Endothelial cell of umbilical vein (primary cell): ENCODE measurements at regions not wholly inside any gene's neighbourhood (a gene's known extent, or its start where the extent isn't known, plus 50 kb on each side); places are given as distances from the start of the nearest gene placed in this dataset.

ENCODE experiments used
- BruUV-seq: library from RNA; stranded (reverse); fragments of 400-500 nt; replicated peaks from 2 replicates; lab custom pipeline; 2021; lab: Mats Ljungman, UMichigan
- CTCF ChIA-PET: fragments of 300-600, 350-600 bp; sonication (Branson Sonifier 250); formaldehyde crosslinking; loops from one replicate; lab custom pipeline; 2021; ENCODE audit warnings: antibody characterized with exemption, inconsistent platforms; lab: Charles Lee
- POLR2A ChIA-PET: fragments of 300-600, 350-600 bp; sonication (Branson Sonifier 250); formaldehyde crosslinking; loops from one replicate; lab custom pipeline; 2021; ENCODE audit warnings: antibody characterized with exemption, inconsistent platforms; lab: Charles Lee
- DNase-seq: peaks from one replicate; pipeline ENCODE4 v3.0.0-alpha.2; 2011; ENCODE audit warnings: low read depth, low spot score
- FAIRE-seq: peaks from 2 replicates; lab custom pipeline; 2011; peaks lifted over from hg19 to GRCh38; lab: Jason Lieb, UNC
- H2AFZ ChIP-seq: 2 replicates; pipeline ENCODE4 v1.6.0; 2012; ENCODE audit warnings: low read depth, low read length, control low read depth, inconsistent platforms
- H3K27ac ChIP-seq: 2 replicates; pipeline ENCODE4 v1.5.1; 2011; ENCODE audit warnings: low read depth, mild to moderate bottlenecking, control low read depth, low read length, moderate library complexity; ENCODE audit not compliant: insufficient read depth
- H3K27me3 ChIP-seq, 2 experiments: 2 replicates each; pipeline versions ENCODE4 v1.6.0 to v1.6.1; 2011; ENCODE audit warnings: low read length in 2 of 2, mixed read lengths in 1 of 2; ENCODE audit not compliant: control insufficient read depth in 2 of 2, insufficient read depth in 2 of 2
- H3K36me3 ChIP-seq, 2 experiments: 2 replicates in 1 of 2; 3 replicates in 1 of 2; pipeline ENCODE4 v1.5.1; 2011; ENCODE audit warnings: low read length in 2 of 2, mild to moderate bottlenecking in 1 of 2, moderate library complexity in 1 of 2; ENCODE audit not compliant: control insufficient read depth in 2 of 2, insufficient read depth in 2 of 2; ENCODE audit errors: extremely low read depth in 1 of 2
- H3K4me1 ChIP-seq: 3 replicates; pipeline ENCODE4 v1.5.1; 2011; ENCODE audit warnings: mild to moderate bottlenecking, low read length; ENCODE audit not compliant: control insufficient read depth, insufficient read depth; ENCODE audit errors: extremely low read depth
- H3K4me2 ChIP-seq: 2 replicates; pipeline ENCODE4 v1.6.1; 2011; ENCODE audit warnings: low read length, control low read depth, mixed read lengths; ENCODE audit not compliant: insufficient read depth
- H3K4me3 ChIP-seq, 3 experiments: fragments of 200-600 bp in 1 of 3; sonication (generic), shearing (Covaris generic) in 1 of 3; replicated peaks in 1 of 3; 2 replicates each; pipeline ENCODE4 v1.5.1; 2011 to 2016; ENCODE audit warnings: control low read depth in 3 of 3, low read length in 3 of 3, mild to moderate bottlenecking in 2 of 3, inconsistent platforms in 1 of 3, low read depth in 1 of 3, moderate library complexity in 1 of 3; ENCODE audit not compliant: insufficient read depth in 1 of 3
- H3K79me2 ChIP-seq: 2 replicates; pipeline ENCODE4 v1.6.0; 2012; ENCODE audit warnings: low read length, inconsistent platforms; ENCODE audit not compliant: control insufficient read depth, insufficient read depth
- H3K9ac ChIP-seq: replicated peaks from 2 replicates; pipeline ENCODE3; 2011; ENCODE audit warnings: low read length, control low read depth; ENCODE audit not compliant: insufficient read depth; ENCODE audit errors: extremely low read depth
- H3K9me1 ChIP-seq: replicated peaks from 3 replicates; pipeline ENCODE4 v1.6.0; 2011; ENCODE audit warnings: mild to moderate bottlenecking, low read length; ENCODE audit not compliant: control insufficient read depth, insufficient read depth; ENCODE audit errors: extremely low read depth
- H3K9me3 ChIP-seq: replicated peaks from 2 replicates; pipeline ENCODE4 v1.5.1; 2012; ENCODE audit warnings: low read length, inconsistent platforms; ENCODE audit not compliant: control insufficient read depth, insufficient read depth
- H4K20me1 ChIP-seq: replicated peaks from 2 replicates; pipeline ENCODE3; 2011; ENCODE audit warnings: mild to moderate bottlenecking, low read length; ENCODE audit not compliant: control insufficient read depth, insufficient read depth; ENCODE audit errors: extremely low read depth
- CTCF ChIP-seq, 2 donors: IDR thresholded peaks; 1 replicate in 1 of 2; 2 replicates in 1 of 2; pipeline ENCODE4 v1.5.1; 2011; ENCODE audit warnings: low read length in 2 of 2, mild to moderate bottlenecking in 2 of 2, moderate library complexity in 2 of 2, control low read depth in 1 of 2, inconsistent platforms in 1 of 2, low read depth in 1 of 2; ENCODE audit not compliant: insufficient read depth in 1 of 2; ENCODE audit errors: extremely low read depth in 1 of 2
- EZH2 ChIP-seq: IDR thresholded peaks from 2 replicates; pipeline ENCODE4 v1.6.1; 2012; ENCODE audit warnings: borderline replicate concordance, low read depth, mild to moderate bottlenecking, moderate library complexity, low read length, inconsistent platforms; ENCODE audit not compliant: severe bottlenecking
- FOS ChIP-seq: IDR thresholded peaks from 2 replicates; pipeline ENCODE4 v1.6.1; 2011; ENCODE audit warnings: mild to moderate bottlenecking, low read length, moderate library complexity, borderline replicate concordance; ENCODE audit not compliant: insufficient read depth
- GATA2 ChIP-seq: IDR thresholded peaks from 2 replicates; pipeline ENCODE4 v1.7.0; 2011; ENCODE audit warnings: low read depth, mild to moderate bottlenecking, moderate library complexity, mixed read lengths, low read length; ENCODE audit not compliant: insufficient read length, insufficient read depth
- JUN ChIP-seq: IDR thresholded peaks from 2 replicates; pipeline ENCODE4 v1.6.1; 2011; ENCODE audit warnings: borderline replicate concordance, low read depth; ENCODE audit not compliant: insufficient read length, insufficient read depth
- MAX ChIP-seq: IDR thresholded peaks from 2 replicates; pipeline ENCODE4 v1.6.1; 2011; ENCODE audit not compliant: insufficient read depth, insufficient read length
- MYC ChIP-seq: IDR thresholded peaks from one replicate; pipeline ENCODE4 v1.6.1; 2011; ENCODE audit warnings: mild to moderate bottlenecking, low read depth, low read length
- POLR2A ChIP-seq: IDR thresholded peaks from 2 replicates; pipeline ENCODE4 v1.6.1; 2012; ENCODE audit warnings: low read depth, mild to moderate bottlenecking, control low read depth, low read length
- POLR2AphosphoS5 ChIP-seq: IDR thresholded peaks from 2 replicates; pipeline ENCODE4 v1.6.1; 2012; ENCODE audit warnings: low read depth, mild to moderate bottlenecking, control low read depth, low read length, moderate library complexity; ENCODE audit not compliant: insufficient read depth
- dilution Hi-C: fragments of 300-500 bp; cut with MboI; formaldehyde crosslinking; loops from one replicate; pipeline ENCODE4 v1.15.0; 2019; ENCODE audit warnings: low sequenced_read_pairs; ENCODE audit not compliant: extremely low pct_ligation_motif_present
- intact Hi-C: fragments of 100-400 bp; cut with micrococcal nuclease; formaldehyde crosslinking; loops from one replicate; pipeline ENCODE4 v1.10.0; 2022

- no peak for FAIRE-seq
- ChIA-PET CTCF (interaction anchor here (1.3 to 1.5 kb wide), 2 partner anchors 20 to 53 kb away, joined by 4 to 6 read pairs; no protein-coding TSS in a partner anchor), POLR2A (no interaction called here)
- BruUV-seq, result no TSS peak
- no peak overlapping the region for H3K27ac ChIP-seq
- peaks cover 10% of the 10 kb centered on the region for H3K4me1 ChIP-seq
- H3K9me3 ChIP-seq, result no peaks in the 10 kb centered on the region
- no peak for TF ChIP-seq CTCF (IDR thresholded peaks at IDR 0.05; ENCODE audit: extremely low read depth in 1 of 2, insufficient read depth in 1 of 2, low read depth in 1 of 2, low read length in 2 of 2)
- dilution Hi-C loops (no loop called here), intact Hi-C loops (no loop called here)
- H3K36me3 ChIP-seq, result no peaks in the 10 kb centered on the region
- DNase-seq, result no peak
- no peaks in the 10 kb centered on the region for H4K20me1 ChIP-seq
- H3K9ac ChIP-seq, result no peak overlapping the region
- H2AFZ ChIP-seq, result no peak overlapping the region
- no peak overlapping the region for H3K4me2 ChIP-seq
- no peaks in the 10 kb centered on the region for H3K9me1 ChIP-seq
- H3K27me3 ChIP-seq, result no peaks in the 10 kb centered on the region
- no peak overlapping the region for H3K4me3 ChIP-seq
- H3K79me2 ChIP-seq, result no peaks in the 10 kb centered on the region
These were observed 105.6 kb upstream of the TNFAIP3 start for GRCh38 chr6:137761487-137761886.

- Histone ChIP-seq H3K4me3 (no peak overlapping the region), H3K9me1 (no peaks in the 10 kb centered on the region), H4K20me1 (no peaks in the 10 kb centered on the region), H3K9ac (no peak overlapping the region), H3K4me2 (no peak overlapping the region), H3K79me2 (no peaks in the 10 kb centered on the region), H2AFZ (no peak overlapping the region), H3K27ac (no peak overlapping the region), H3K27me3 (no peaks in the 10 kb centered on the region), H3K4me1 (peaks cover 10% of the 10 kb centered on the region), H3K36me3 (no peaks in the 10 kb centered on the region), H3K9me3 (no peaks in the 10 kb centered on the region)
- POLR2A ChIA-PET, result no interaction called here
- FAIRE-seq (no peak), DNase-seq (no peak)
- intact Hi-C loops, result no loop called here
- no TSS peak for BruUV-seq
- TF ChIP-seq POLR2A, result no peak
- TF ChIP-seq EZH2, result no peak
- TF ChIP-seq CTCF (IDR thresholded peaks at IDR 0.05; ENCODE audit: extremely low read depth in 1 of 2, insufficient read depth in 1 of 2, low read depth in 1 of 2, low read length in 2 of 2), result no peak
- no peak for TF ChIP-seq POLR2AphosphoS5
- TF ChIP-seq GATA2, result no peak
- no peak for TF ChIP-seq MYC
- no peak for TF ChIP-seq JUN
- no peak for TF ChIP-seq MAX
- no peak for TF ChIP-seq FOS
- dilution Hi-C loops, result no loop called here
- CTCF ChIA-PET, result no interaction called here
These were observed 104.6 kb upstream of the TNFAIP3 start for GRCh38 chr6:137762168-137763090.
